Activated CD4-positive, alpha-beta T cell treated with anti-CD3 and anti-CD28 coated beads, Interleukin-2, amount 50 U/mL, for 16 hours (primary cell): ENCODE measurements at regions not wholly inside any gene's neighbourhood (a gene's known extent, or its start where the extent isn't known, plus 50 kb on each side); places are given as distances from the start of the nearest gene placed in this dataset.
"Not testable (repeated sequence)": the region's sequence is repeated elsewhere in the genome, so short reads cannot be mapped to it uniquely, and the experiment has no call there.

Experiments
- DNase-seq: peaks from one replicate; pipeline ENCODE4 v3.0.0-alpha.2; 2020

DNA sequence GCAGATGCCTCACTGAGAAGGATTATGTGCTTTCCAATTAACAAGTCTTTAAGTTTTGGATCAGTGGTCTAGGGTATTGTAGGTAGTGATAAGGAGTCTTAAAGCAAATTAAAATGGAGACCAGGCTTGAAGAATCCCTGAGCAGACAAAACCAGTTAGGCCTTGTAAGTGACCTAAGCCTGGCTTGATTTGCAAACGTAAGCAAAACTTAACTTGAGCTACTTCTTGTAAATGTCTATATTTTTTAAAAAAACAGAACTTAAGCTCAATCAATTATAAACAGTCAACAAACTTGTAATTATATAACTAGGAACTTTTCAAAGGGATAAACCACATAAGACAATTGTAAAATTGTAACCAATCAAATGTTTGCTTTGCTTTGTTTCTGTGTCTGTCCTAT is 72.7 kb upstream of the NALF2 start:
- DNase-seq: no peak

DNA sequence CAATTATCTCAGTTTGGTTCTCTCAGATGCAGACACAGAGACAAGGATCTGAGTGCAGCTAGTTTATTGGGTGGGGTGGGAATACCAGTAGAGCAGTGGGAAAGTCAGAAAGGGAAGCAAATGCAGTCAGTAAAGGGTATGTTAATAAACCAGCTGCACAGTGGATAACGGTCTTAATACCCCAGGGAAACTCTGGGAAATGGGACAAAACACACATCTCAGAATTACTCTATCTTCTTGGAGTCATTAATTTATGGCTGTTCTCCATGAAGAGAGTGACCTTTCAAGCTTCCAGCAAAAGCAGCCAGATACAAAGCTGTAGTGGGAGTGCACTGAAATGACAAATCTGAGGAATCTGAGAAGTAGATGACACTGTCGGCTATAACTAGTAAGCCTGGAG is 73.3 kb upstream of the NALF2 start:
- DNase-seq: no peak

DNA sequence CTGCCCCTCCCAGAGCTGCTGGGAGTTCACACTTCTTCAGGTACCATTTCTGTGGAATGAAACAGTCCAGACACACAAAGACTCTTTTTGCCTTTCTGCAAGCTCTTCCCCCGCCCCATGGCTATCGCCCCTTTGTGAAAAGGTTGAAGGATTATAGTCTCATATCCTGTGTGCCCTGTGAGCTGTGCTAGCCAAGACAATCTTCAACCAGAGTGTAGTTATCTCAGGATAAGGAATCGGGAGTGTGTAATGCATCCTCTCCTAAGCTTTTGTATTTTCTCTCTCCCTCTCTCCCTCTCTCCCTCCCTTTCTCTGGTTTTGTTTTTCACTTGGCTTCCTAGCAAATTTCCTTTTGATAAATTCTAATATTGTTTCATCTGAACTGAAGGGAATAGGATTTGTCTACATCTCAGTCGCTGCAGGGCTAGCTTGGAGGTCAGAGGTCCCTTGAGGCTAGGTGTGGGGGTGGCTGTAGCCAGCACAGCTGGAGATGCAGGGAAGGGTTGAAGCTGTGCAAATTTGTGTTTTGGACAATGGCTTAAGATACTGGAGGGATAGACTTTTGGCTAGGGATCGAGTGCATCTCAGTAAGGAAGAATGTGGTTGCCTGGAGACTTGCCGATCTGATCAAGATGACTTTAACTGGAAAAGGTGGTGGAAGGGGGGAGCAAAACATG is 74.6 kb upstream of the NALF2 start:
- no peak for DNase-seq

DNA sequence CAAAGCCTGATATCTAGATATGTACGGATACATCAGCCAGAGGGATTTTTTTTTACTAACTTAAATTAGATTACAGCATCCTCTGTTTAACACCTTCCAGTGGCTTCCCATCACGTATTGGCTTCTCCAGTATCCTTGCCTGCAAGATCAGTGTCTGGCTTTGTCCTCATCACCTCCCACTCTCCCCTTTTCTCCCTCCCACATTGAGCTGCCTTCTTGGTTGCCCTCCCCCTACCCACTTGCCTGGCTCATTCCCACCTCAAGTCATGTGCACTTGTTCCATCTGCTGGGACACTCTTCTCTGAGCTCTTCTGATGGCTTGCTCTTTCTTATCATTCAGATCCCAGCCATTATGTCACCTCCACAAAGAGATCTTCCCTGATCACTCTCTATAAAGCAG is 75.9 kb upstream of the NALF2 start:
- DNase-seq: no peak

DNA sequence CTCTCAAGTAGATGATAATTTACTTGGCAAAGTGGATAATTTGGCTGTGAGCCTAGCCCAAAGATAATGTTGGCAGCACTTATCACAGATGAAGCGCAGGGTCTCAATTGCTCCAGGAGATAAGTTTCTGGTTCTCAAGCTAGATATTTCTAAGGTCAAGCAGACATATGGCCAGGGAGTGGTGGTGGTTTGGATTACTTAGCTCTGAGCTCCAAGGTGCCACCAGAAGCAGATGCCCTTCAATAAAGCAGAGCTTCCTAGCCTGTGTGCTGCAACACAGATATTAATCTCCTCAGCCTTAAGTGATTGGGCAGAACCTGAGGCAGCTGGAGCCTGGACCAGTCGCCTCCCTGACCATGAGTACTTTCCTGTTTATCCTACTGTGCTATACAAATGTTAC is 79.2 kb upstream of the NALF2 start:
- no peak for DNase-seq

DNA sequence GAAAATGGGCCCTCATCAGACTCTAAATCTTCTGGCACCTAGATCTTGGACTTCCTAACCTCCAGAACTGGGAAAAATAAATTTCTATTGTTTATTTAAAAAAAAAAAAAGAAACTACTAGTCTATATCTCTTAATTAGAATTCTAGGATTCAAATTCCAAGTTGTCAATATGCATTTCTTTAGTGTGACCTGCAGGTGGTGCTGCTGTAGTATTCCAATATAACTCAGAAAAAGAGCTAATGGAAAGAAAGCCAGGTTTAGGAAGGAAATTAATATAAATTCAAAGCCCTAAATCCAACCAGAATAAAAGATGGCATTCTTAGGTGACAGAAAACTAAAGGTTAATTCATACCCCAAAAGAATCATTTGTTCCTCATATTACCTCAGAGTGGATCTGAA is 80.0 kb upstream of the NALF2 start:
- DNase-seq: peak; percentile 2

DNA sequence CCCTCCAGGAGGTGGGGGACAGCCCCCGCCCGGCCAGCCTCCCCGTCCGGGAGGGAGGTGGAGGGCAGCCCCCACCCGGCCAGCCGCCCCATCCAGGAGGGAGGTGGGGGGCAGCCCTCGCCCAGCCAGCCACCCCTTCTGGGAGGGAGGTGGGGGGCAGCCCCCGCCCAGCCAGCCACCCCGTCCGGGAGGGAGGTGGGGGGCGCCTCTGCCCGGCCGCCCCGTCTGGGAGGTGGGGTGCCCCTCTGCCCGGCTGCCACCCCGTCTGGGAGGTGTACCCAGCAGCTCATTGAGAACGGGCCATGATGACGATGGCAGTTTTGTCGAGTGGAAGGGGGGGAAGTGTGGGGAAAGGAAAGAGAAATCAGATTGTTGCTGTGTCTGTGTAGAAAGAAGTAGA is 81.9 kb upstream of the NALF2 start:
- not testable (repeated sequence) for DNase-seq

DNA sequence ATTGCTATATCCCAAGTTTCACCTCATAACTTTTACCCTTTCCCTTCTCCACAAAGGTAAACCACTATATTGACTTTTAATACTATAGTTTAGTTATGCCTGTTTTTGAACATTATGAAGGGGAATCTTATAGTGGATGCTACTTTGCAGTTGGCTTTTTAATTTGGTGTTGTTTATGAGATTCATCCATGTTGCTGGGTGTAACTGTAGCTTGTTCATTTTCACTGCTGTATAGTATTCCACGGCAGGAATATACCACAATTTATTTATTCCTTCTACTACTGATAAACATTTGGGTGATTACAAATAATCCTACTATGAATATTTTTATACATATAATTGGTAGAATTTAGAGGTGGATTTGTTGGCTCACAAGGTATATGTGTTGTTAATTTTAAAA is 88.4 kb upstream of the NALF2 start:
- no peak for DNase-seq

DNA sequence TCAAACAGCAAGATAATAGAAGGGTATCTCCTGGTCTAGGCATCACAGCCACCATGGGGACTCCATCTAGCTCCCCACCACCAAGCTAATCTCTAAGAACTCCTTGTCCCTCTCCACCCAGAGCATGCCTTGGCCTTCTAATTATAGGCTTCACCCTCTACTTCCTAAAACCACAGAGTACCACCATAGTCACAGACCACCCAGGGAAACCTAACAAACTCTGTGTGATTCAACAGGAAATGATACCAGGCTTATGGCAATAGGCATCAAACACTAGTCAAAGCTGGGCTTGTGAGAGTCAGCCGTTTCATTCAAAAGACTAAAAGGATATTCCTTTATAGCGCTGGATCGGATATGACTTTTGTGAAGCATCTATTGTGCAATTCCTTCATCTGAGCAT is 91.5 kb upstream of the NALF2 start:
- no peak for DNase-seq

DNA sequence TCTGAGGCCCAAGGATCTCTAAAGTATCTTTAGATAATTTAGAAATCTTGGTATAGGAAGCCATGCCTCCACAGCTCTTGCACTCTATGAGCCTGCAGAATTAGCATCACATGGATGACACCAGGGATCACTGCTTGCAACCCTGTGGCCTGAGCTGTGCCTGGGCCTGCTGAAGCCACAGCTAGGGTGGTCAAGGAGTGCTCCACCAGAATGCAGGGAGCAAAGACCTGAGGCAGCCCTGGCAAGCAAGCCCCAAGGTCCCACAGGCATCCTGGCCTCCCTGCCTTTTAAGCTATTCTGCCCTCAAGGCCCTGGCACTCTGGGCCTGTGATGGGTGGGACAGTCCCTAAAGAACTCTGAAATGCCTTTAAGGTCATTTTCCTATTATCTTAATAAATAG is 105.2 kb upstream of the NALF2 start:
- DNase-seq: no peak

DNA sequence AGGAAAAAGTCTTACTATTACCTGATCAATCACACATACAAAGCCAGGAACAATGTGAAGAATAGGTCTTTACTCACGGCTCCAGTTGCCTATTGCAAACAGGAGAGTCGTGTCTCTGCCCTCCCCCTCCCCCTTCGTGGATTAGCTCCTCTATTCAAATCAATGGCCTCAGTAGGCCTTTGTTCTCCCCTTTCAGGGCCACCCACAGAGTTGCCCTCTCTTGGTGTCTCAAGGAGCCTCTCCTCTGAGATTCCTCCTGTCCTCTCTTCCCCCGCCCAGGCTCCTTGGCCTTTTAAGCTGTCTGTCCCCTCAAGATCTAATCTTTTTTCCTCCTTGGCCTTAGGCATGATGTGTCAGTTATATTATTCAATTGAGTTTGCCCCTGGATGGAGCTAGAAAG is 107.2 kb upstream of the NALF2 start:
- no peak for DNase-seq

DNA sequence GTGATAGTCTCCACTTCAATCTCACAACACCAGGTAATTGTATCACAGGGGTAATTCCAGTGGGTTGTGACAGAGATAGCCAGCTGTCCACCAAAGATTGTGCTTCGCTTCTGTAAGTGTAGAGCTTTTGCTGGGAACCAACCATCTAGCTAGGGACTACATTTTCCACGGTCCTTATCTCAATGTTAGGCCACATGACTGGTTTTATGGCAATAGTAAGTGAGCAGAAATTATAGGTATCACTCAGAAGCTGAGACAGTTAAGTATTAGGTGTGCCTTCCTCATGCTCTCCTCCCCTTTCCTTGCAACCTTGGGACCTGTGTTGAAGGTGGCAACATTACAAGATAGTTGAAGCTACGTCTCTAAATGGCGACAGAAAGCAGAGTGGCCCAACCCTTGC is 108.8 kb upstream of the NALF2 start:
- DNase-seq: no peak

DNA sequence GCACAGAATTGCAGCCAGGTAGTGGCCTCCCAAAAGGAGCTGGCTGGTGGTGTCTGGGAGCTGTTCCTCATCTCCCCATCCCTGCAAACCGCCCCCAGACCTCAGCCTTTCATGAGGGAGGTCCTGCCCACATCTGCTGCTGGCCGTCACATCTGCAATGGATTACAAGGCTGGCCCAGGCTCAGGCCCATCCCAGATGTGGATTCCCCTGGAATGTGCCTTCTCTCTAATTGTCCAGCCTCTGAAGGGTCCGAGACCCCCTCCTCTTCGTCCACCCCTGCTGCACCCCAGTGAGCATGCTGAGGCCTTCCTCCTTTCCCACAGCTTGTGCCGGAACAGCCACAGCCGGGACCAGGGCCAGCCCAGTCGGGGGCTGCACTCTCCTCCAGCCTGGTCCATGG is 115.0 kb upstream of the NALF2 start:
- DNase-seq: no peak

DNA sequence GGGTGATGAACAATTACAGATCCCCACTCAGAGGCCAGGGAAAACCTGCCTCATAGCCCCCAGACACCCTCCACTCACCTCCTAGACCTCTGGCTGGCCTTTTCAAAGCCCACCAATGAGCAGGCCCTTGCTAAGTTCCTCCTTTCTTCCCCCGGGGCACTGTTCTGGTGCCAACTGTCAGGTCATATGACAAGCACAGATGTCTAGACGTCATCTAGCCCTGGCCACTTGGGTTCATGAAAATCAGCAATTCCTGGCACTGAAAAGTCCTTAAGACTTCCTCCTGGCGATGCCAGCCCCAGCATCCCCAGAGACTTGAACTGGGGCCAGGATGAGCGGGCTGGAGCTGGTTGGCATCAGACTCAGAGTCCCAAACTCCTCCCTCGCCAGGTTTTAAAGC is 115.6 kb upstream of the NALF2 start:
- DNase-seq: no peak

DNA sequence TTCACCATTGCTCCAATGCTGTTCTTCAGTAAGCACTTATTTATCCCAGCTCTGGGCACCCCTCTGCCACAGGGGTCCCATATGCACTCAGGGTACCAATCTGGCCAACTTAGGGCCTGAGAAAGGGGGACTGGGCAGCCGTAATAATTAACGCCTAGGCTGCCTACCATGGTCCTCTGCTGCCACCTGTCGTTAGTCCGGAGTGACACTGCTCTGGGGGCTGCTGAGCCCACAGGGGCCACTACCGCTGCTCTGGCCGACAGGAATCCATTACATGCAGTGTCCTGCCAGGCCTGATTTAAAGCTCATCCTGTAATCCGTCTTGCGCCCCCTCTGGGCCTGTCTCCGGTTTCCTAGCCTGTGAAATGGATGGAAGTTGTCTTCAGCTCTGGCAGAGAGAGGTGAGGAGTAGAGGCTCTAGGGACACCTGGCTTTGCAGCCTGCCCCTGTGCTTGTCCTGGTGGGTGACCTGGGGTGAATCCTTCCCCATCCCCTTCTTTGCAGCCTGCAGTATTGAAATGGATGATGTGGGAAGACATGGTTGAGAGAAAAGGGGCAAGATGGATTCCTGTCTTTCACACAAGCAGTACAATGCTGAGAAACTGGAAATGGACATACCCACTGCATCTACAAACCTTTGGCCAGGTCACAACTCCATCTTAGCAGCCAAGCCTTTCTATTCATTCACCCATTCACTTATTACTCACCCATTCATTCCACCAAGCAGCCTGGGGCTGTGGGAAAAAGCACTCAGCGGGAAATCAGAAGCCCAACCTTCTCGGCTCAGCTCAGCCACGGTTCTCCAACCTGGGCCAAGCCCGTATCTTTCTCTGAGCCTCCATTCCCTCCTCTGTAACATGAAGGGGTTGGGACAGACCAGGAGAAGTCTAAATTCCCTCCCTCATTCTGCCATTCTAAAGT is 116.3 kb upstream of the NALF2 start:
- peak; percentile 29 for DNase-seq

DNA sequence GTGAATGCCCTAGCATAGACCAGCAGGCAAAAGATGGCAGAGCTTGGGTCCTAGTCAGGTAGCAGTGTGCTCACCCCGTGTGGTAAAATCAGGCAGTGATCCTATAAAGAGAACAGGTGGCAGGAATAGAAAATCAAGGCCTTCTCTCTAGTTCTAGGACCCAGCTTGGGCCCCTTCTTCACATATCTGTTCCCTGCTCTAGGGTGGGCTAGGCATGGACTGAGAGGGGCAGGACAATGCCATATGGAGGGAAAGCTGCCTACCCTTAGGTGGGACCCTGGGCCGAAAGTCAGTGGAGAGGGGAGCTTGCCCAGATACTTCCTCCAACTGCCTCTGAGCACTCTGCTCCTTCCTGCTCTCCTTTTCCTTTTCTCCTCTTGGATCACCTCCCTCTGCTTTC is 117.4 kb upstream of the NALF2 start:
- DNase-seq: no peak

DNA sequence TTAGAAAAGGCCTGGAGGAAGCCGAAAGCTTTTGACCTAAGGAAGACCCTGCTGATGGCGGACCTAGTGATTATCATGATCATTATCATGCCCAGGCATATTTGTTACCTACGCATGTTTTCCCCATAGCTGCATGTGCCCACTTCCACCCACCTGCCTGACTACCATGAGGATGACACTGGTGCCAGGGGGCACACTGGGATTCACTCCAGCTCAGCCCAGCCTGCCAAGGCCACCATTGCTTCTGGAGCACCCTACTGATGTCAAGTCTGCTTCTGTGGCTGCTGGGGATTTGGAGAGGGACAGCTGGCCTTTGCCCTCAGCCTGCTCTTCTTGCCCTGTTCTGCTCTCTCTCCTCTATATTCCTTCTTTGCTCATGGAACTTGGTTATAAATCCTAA is 124.7 kb upstream of the NALF2 start:
- DNase-seq: no peak

DNA sequence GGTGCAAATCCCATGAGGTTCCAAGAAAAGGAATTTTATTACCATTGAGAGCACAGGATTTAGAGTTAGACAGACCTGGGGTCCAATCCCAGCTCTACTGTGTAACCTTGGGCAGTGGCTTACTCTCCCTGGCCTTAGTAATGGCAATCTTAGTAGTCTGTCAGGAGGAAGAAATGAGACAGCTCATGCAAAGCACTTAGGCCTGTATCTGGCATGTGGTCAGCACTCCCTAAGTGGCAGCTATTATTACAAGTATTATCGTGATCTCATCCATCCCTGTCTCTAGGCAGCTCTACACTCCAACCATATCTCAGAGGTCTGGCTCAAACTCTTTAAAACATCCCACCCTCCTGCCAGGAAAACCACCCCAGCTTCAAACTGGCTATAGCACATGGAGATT is 129.6 kb upstream of the NALF2 start:
- no peak for DNase-seq

DNA sequence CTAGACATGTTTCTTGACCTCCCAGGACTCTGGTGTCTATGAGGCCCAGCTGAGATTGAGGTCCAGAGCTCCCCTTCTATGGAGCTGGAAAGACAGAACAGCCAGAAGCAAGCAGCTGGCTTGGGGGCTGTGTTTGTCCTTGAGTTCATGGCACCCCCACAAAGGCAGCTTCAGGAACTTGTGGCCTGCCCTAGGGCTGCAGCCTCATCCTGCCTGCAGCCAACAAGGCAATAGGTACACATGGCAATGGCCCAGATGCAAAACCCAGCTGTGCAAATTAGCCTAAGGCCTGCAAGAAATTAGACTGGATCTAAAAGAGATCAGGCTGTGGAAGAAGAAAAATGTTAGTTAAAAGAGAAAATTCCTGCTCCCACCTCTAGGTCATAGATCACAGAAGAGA is 131.7 kb upstream of the NALF2 start:
- DNase-seq: no peak

DNA sequence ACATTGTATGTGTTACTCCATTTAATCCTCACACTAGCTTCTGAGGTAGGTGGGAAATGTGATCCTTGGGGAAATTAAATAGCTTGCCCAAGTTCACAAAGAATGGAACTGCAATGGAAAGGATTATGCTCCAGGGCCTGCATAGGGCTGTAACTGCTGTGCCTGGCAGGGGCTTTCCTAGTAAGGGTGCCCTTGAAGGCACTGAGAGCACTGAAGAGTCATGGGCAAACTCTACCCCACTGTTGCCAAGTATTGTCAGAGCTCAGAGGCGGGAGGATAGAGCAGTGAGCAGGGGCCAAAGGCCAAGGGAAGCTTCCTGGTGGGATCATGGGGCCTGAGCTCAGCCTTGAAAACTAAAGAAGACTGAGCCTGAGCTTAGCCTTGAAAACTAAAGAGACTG is 133.0 kb upstream of the NALF2 start:
- DNase-seq: no peak

DNA sequence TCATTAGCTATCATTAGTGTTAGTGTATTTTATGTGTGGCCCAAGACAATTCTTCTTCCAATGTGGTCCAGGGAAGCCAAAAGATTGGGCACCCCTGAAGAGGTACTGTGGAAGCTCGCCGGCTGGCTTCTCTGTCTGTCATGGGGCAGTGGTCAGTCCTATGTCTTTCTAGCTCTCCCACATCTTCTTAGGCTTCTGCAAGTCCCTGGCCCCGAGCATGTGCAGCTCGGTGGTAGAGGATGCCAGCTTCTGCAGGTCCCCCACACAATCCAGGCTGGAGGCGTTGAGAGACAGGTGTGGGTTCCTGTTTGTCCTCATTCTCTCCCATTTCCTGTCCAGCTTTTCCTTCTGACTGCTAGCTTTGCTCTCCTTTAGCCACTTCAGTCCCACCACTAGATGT is 134.1 kb upstream of the NALF2 start:
- no peak for DNase-seq

DNA sequence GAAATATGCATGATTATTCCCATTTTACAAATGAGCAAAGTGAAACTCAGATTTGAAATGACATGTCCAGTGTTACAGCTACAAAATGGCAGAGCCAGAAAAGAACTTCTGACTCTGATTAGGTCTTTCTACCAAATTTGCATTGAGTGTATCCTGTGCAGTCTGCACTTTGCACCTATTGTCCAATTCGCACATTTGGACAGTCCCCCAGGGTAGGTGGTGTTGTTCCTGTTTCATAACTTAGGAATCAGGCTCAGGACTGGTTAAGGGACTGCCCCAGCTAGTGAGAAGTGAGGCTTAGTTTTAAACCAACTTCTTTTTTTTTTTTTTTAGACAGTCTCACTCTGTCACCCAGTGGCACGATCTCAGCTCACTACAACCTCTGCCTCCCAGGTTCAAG is 137.9 kb upstream of the NALF2 start:
- DNase-seq: no peak

DNA sequence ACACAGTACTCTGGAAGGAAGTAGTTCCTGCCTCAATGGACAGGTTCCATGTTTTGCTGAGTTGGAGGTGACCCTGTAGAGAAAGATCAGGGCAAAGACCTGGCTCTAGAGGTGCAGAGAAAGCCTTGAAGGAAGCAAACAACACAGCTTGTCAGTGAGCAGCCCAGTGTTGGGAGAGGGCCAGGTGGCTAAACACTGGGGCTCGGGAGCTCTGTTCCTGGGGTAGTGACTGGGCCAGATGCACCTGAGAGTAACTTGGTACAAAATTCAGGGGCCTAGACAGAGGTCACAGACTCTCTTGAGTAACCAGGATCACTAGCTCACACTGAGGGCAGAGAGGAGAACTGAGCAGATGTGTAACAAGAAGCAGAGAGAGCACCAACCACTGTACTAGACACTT is 138.4 kb upstream of the NALF2 start:
- no peak for DNase-seq

DNA sequence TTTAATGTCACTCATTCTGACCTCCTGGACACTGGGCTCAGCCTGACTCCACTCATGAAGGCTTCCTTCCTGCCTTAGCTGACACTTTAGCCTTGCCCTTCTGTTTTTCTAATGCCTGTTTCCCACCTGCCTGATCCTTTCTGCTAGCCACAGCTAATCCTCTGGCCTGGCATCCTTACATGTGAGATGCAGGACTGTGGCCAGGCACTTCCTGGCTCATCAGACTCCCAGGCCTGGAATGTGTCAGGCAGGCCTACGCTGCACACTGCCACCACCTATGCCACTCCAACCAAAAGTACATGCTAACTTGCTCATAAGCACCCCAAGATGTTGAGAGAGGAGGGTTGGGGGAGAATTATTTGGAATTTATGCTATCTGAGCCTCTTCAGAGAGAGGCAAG is 138.8 kb upstream of the NALF2 start:
- DNase-seq: no peak

DNA sequence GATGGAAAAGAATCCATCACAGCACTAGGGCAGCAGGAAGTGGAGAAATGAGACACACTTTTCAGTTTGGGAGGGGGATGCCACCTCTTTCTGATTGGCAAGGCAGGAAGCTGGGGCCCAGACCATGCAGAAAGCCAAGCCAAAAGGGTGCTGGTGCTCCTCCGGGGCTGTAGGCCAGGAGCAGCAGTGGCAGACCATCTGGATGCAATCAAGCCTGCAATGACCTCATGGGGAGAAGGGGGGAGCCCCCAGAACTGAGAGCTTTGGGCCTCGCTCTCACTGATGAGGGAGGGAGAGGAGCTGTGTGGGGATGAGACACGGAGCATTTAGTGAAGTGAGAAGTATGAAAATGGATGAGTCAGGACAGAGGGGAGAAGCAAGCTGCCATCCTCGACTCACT is 141.3 kb upstream of the NALF2 start:
- no peak for DNase-seq
